ENCODE measurements at regions not wholly inside any gene's neighbourhood (a gene's known extent, or its start where the extent isn't known, plus 50 kb on each side); places are given as distances from the start of the nearest gene placed in this dataset.

DNA sequence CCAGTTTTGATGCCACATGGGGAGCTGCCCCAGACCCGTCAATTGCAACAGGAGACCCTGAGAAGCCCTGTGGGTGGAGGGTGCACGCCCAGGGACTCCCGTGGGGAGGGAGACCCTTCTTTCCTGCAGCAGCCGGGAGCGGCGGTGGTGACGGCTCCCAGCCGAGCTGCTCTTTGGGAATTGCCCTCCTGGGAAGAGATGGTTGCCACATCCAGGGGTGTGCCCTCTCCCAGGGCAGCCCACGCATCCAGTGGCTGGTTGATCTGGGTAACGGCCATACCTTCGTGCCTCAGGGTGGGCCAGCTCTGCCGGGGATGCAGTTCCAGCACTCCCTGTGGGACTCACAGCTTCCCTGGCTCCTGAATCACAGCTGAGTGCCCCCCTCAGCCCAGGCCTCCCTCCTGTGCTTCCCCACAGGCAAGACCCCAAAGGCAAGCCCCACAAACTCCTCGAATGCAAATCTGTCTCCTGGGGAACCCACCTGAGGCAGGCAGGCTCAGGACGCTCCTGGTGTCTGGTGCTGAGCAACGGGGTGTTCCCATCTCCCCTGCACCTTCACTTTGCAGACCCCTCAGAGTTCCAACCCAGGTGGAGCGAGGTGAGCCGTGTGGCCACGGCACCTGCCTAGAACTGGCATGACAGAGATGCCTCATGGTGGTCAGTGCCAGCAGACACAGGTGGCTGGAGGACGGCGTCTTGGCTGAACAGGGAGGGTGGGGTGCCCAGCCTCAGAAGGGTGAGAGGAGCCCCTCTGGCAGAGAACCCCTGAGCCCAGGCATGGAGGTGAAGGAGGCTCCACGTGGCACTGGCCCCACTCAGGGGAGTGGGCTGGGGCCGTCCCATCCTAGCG is 1027.4 kb downstream of the BRD1 start:
- DNase-seq (ENCODE audit: low read depth in 4 of 4, low spot score in 3 of 4), result no peak

DNA sequence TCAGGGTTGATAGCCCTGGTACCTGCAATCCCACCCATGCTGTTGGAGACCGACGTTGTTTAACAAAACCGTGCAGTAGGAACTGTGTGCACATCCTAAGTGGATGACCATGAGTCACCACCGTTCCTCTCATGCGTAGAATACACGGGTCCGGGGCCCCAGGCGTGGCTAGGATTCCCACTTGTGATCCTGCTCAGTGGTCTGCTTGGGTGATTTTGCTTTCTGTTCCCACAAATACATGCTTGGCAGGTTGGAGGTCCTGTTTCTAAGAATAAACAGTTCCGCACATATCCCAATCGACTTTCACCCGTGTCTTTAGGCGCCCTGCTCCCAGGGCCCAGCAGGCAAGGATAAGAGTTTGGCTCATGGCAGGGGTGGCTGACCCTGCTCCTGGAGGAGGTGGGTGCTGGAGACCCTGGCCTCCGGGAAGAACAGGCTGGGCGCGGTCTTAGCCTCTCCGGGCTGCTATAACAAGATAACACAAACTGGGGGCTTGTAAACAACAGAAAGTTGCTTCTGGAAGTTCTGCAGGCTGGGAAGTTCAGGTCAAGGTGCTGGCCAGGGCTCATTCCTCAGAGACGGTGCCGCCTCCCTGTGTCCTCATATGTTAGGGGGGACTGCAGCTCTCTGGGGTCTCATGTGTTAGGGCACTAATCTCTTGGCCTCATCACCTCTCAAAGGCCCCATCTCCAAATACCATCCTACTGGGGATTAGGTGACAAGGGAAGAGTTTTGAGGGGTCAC is 1028.3 kb downstream of the BRD1 start:
- DNase-seq (ENCODE audit: low read depth in 4 of 4, low spot score in 3 of 4), result no peak

DNA sequence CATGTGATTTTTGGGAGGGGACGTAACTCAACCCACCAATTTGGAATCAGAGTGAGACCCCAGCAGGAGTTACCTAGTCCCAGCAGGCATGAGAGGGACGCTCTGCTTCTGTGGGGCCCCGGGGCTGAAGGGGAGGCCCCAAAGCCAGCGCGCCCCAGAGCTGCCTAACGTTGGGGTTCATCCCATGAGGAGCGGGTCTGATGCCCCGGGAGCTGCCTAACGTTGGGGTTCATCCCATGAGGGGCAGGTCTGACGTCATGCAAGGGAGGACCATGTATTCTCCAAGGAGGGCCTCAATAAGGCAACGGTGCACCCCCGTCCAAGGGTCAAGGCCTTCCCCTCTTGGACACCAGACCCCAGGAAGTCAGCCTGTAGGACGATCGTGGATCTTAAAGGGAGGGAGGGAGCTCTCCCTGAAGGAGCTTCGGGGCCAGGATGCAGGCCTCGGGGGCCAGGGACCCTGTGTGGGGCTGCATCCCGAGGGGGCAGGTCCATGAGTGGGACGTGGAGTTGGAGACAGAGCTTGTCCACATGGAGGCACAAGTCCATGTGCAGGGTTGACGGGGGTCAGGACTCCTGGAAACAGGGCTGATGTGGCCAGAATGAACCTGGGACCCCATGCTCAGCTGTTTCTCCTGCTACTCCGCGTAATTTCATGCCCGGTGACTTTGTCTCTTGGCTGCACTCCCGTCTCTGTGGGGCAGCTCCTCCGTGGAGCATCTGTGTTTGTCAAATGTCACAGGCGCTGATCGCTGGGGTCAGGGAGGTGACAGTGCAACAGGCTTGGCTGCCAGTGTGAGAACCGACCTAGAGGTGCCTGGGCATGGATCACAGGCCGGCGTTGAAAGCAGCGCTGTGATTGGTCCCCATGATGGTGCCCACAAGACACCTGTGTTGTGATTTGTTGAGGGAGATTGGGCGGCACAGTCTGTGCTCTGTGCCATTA is 1029.1 kb downstream of the BRD1 start:
- DNase-seq (ENCODE audit: low read depth in 4 of 4, low spot score in 3 of 4), result no peak

DNA sequence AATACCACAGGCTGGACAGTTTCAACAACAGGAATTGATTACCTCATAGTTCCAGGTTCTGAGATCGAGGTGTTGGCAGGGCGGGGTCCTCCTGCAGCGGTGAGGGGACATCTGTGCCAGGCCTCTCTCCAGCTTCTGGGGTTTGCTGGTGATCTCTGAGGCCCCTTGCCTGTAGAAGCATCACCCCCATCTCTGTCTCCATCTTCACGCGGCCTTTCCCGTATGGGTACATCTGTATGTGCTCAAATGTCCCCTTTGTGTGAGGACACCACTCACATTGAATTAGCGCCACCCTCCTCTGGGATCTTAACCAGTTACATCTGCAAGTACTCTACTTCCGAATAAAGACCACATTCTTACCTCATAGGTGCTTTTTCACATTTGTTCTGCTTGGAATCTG is 1029.9 kb downstream of the BRD1 start:
- DNase-seq (ENCODE audit: low read depth in 4 of 4, low spot score in 3 of 4), result no peak

DNA sequence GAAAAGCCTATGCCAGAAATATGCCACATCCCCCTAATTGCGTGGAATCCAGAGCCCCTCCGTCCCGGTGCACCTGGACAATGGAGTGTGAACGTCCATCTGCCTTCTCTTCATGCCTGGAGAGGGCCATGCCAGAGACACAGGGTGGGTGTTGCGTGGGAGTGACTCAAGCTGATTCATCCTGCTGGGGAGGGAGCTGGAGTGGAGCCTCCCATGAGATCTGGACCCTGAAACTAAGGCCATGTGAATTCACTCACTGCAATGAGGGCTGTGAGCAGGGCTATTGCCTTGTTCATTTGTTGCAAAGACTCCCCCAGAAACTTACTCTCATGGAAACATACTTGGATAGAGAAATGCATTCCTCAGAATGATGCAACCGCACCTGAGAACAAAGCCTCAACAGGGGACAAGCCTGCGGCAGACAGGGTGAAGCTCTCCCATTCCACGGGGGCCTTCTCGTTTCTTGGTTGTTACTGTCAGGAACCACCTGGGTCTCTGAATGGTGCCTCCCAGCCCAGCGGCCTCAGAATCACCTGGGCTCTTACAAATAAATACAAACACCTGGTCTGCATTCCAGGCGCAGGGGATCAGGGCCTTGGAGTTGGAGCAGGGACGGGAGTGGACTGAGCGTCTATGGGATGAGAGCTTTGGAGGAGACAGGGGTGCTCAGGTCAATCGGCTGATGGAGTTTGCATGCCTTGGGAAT is 1031.2 kb downstream of the BRD1 start:
- DNase-seq (ENCODE audit: low read depth in 4 of 4, low spot score in 3 of 4), result no peak

DNA sequence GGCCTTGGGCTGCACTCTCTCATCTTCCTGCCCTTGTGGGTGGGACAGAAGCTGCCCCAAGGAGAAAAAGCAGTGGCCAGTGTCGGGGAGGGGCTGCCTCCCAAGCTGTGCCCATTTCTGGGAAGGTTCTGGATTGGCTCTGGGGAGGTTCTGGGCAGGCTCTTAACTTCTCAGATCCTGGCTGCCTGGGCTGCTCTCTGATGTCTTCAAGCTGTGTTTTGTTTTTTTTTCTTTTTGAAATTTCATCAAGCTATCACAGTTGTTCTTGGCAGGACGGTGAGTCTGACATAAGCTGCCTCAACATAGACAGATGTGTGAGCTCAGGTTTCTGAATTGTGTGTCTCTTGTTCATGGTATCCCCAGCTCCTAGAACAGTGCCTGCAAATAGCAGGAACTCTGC is 1032.0 kb downstream of the BRD1 start:
- no peak for DNase-seq (ENCODE audit: low read depth in 4 of 4, low spot score in 3 of 4)

DNA sequence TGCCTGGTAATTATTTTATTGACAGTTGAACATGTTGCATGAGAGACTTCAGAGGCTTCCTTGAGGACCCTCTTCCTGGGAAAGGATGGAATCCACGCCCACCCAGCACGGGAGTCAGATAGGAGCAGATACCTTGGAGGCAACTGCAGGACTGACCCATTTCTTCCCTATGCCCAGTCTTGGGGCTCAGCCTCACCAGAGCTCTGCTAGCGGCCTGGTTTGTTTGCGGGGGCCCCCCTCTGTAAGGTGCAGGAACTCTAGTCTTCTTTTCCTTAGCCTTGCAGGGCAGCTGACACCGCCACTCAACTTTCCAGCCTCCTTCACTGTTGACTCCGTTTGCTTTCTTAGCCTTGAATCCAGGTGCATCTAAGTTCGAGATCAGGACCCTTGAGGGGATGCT is 1032.8 kb downstream of the BRD1 start:
- no peak for DNase-seq (ENCODE audit: low read depth in 4 of 4, low spot score in 3 of 4)

DNA sequence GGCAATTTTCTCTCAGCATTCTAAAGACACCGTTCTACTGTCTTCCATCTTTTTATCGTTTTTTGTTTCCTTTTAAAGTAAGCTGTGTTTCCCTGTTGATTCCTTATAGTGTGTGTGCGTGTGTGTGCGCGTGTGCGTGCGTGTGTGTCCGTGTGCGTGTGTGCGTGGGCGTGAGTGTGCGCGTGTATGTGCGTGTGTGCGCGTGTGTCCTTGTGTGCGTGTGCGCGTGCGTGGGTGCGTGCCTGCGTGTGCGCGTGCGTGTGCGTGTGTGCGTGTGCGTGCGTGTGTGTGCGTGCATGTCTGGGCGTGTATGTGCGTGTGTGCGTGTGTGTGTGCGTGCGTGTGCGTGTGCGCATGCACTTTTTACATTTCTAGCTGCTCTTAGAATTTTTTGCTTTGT is 1033.7 kb downstream of the BRD1 start:
- no peak for DNase-seq (ENCODE audit: low read depth in 4 of 4, low spot score in 3 of 4)

DNA sequence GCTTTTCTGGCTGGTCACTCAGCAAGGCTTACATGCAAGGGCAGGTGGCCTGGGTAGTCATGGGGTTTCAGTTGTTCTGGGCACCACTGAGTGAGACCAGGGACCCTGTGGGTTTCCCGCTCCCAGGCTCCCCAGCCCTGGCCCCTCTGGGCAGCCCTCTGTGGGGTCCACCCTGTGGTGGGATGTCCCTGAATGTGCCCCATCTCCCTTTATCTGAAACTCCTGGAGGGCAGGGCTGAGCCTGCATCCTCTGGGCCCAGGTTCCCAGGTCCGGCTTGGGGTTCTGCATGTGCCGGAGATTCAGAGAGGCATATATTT is 1041.0 kb downstream of the BRD1 start:
- DNase-seq (ENCODE audit: low read depth in 4 of 4, low spot score in 3 of 4), result no peak

DNA sequence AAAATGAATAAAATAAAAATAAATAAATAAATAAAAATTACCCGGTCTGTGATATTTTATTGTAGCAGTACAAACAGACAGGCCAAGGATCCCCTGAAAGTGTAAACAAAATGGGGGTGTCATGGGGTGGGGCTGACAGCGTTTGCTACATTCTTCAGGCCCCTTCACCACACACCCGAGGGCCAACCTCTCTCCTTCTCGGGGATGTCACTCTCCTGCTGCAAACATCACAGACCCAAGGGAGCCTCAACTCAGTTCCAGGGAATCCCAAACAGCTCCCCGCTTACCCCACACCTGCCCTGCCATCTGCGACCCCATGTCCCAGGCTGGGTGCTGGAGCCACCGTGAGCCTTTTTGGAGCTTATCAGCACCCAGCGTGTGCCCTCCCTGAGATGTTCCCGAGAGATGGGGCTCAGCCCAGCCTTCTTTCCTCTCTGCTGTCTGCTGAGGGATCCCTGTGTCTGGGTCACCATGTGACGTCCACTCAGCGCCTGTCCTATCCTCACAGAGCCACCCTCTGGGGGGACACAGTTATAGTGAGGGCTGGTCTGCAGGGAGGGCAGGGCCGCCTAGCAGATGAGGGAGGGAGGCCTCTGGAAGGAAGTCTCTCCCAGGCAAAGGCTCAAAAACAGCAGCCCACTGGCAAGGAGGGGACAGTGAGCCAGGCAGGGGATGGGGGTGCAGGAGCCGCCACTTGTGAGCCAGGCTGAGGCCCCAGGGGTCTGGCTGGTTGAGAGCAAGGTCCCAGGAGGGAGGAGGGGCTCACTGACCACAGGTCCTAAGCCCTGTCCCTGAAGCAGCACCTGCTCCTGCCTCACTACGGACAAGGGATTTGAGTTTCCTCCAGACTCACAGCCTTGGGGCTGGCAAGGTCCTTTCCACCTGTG is 1041.6 kb downstream of the BRD1 start:
- no peak for DNase-seq (ENCODE audit: low read depth in 4 of 4, low spot score in 3 of 4)

DNA sequence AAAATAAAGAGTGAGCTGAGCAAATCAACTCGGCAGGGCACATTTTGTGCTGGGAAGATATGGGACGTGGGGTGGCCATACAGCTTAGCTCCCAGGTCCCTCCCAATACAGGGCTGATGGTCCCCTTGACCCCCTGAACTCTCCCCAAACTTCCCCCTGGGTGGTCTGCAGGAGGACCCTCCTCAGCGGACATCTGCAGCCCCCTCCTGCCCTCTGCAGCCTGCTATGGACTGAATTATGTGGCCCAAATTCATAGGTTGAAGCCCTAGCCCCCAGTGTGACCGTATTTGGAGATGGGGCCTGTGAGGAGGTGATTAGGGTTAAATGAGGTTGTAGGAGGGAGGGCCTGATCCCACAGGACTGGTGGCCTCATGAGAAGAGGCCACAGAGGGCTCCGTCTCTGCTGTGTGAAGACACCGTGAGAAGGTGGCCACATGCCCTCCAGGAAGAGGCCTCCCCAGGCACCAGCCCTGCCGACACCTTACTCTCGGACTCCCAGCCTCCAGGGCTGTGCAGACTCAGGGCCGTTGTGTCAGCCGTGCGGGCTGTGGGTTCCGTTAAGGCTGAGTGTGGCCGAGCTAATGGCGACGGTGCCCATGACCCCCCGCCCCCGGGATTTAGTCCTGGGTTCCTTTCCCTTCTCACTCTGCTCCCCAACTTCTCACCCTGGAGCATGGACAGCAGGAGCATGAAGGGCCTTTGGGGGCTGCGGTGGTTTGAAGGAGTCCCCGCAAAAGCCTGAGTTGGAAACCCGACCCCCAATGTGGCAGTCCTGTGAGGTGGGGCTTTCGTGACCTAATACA is 1042.8 kb downstream of the BRD1 start:
- no peak for DNase-seq (ENCODE audit: low read depth in 4 of 4, low spot score in 3 of 4)

DNA sequence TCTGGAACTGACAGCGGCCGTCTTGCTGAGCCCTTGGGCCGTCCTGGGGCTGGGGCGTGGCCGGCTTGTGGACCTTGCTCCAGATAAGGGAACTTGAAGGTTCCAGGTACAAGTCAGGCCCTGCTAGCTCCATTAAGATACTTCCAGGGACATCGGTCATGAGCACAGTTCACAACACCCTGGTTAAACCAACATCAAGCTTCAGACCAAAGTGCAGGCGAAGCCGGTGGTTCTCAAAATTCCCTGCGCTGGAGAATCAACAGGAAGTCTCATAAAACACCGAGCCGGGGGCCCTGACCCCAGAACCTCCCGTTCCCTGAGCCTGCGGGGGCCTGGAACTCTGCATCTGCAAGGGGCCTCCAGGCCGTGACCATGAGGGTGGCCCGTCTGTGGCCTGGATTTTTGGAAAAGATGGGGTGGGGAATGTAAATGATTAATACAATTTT is 1043.8 kb downstream of the BRD1 start:
- DNase-seq (ENCODE audit: low read depth in 4 of 4, low spot score in 3 of 4), result no peak

DNA sequence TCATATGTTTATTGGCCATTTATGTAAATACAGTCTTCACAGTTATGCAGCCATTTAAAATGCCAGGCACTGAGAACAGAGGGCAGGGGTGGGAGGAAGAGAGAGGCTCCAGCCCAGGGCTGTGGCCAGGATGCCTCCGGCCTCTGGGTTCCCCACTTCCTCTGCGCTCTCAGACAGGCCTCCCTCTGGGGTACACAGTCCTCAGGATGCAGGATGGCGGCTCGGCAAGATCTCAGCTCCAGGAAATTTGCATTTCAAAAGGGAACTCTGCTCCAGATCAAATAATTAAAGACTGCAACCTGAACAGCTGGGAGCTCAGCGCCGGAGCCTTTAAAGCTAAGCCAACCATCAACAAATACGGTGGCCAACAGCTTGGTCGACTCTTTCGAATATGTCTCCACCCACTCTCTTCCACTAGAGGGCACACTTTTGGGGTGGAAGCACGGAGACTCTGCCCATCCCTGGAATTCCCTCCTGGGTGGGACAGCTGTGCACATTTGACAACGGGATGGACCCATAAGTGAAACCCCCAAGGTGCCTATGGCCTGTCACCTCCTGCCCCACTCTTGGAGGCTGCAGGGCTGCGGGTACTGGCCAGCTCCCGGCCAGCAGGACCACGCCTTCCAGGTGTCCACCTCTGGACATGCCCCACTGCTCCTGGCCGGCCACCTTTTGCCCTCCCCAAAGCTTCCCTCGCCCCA is 1044.7 kb downstream of the BRD1 start:
- DNase-seq (ENCODE audit: low read depth in 4 of 4, low spot score in 3 of 4), result no peak

DNA sequence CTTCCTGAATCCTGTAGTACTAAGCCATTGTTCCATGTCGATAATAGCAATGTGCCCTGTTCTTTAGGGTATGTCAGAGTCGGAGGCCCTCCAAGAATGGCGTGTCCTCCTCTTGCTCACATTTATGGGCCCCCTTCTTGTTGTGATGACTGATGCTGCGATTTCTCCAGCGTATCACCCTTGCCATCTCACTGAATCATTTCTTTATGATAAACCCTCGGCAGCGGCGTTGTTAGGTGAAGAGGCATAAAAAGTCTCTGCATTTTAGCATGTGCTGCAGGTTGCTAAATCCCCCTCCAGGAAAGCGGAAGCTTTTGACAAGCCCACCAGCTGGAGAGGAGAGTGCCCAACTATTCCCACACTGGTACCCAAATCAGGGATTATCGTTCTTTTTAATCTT is 1045.3 kb downstream of the BRD1 start:
- no peak for DNase-seq (ENCODE audit: low read depth in 4 of 4, low spot score in 3 of 4)

DNA sequence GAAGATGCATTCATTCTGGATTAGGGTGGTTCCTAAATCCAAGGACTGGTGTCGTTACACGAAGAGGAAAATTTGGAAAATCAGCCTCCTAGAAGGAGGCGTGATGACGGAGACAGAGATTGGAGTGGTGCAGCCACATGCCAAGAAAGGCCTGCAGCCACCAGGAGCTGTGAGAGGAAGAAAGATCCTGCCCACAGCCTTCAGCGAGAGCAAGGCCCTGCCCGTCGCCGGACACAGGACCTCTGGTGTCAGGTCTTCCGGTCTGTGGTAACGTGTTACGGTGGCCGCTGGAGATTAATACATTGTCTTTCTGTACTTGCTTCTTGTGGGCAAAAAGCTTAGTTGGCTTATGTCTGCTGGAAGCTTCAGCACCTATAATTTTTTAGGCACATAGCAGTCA is 1045.8 kb downstream of the BRD1 start:
- DNase-seq (ENCODE audit: low read depth in 4 of 4, low spot score in 3 of 4), result no peak

DNA sequence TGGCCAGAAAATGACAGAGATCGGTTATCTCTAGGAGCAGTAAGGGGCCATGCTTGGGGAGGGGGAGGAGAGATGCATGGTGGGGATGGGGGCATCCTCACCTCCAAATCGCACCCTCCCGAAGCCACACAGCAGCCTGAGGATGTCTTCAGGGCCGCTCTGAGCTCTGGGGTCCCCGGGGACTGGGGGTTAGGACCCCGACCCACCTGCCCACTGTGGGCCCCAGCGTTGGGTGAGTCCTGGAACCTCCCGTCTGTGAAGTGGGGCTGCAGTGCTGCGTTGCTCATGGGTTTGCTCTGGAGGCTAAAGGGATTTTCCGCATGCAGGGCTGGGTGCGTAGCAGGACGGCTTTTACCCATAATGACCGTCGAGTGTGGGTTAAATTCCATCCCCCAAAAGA is 1046.3 kb downstream of the BRD1 start:
- DNase-seq (ENCODE audit: low read depth in 4 of 4, low spot score in 3 of 4), result no peak

DNA sequence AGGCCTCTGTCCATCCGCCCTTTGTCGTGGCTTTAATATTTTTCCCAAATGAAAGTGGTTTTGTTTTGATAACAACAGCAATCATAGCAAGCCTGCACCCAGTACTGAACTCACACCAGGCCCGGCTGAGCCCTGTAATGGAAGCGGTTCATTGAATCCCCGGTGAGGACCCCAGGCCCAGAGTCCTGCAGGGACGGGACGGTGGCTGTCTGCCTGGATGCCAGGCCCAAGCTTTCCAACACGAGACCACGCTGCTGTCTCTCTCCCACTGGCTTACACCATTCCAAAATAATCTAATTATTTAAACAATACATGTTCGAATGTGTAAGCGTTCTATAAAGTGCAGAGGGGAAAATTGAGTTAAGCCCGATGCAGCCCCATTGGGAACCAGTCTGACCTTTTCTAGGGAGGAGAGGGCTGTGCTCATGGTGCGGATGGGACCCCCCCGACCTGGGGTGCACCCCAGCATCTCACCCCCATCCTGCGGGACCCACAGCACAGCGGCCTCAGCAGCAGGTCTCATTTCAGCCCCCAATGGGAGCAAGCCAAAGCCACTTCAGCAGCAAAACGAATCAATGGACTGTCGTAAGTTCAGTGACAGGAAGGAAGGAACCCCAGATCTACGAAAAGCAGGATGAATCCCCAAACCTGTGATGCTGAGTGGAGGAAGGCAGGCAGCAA is 1046.9 kb downstream of the BRD1 start:
- no peak for DNase-seq (ENCODE audit: low read depth in 4 of 4, low spot score in 3 of 4)
